ENCODE measurements at regions not wholly inside any gene's neighbourhood (a gene's known extent, or its start where the extent isn't known, plus 50 kb on each side); places are given as distances from the start of the nearest gene placed in this dataset.

GRCh38 chr3:66738625-66739365 is 238.0 kb upstream of the LRIG1 start:
- Histone ChIP-seq H3K36me3 (ENCODE audit: control insufficient read depth in 2 of 2, insufficient read depth in 2 of 2, low read length in 1 of 2) (no peaks in the 10 kb centered on the region), H3K4me2 (ENCODE audit: control insufficient read depth, insufficient read depth) (no peak overlapping the region), H3K4me1 (ENCODE audit: control insufficient read depth, insufficient read depth, low read length) (no peaks in the 10 kb centered on the region), H3K9ac (ENCODE audit: control insufficient read depth, insufficient read depth, low read length) (no peak overlapping the region), H3K4me3 (no peak overlapping the region), H3K79me2 (ENCODE audit: control insufficient read depth, insufficient read depth, low read length) (no peaks in the 10 kb centered on the region), H3K27ac (ENCODE audit: control insufficient read depth, insufficient read depth) (no peak overlapping the region), H4K20me1 (ENCODE audit: control insufficient read depth, insufficient read depth) (no peaks in the 10 kb centered on the region), H3K9me3 (replicated peaks; ENCODE audit: control insufficient read depth, insufficient read depth, low read length) (no peaks in the 10 kb centered on the region), H3K27me3 (replicated peaks in 1 of 2; ENCODE audit: control insufficient read depth in 2 of 2, insufficient read depth in 2 of 2, low read length in 1 of 2) (no peaks in the 10 kb centered on the region; a peak in 1 of 4 replicates), H2AFZ (ENCODE audit: control insufficient read depth, low read depth, low read length) (no peak overlapping the region)
- TF ChIP-seq ZNF622 (IDR thresholded peaks at IDR 0.05) (no peak), TBL1XR1 (IDR thresholded peaks at IDR 0.05; ENCODE audit: low read depth, low read length) (no peak), PRDM15 (CRISPR knock-in tag; IDR thresholded peaks at IDR 0.05) (no peak), MEF2B (IDR thresholded peaks at IDR 0.05; ENCODE audit: partially characterized antibody, poor library complexity, severe bottlenecking) (no peak), ZBTB4 (CRISPR knock-in tag; IDR thresholded peaks at IDR 0.05) (no peak), SIN3A (IDR thresholded peaks at IDR 0.05; ENCODE audit: low read depth, low read length) (no peak), POLR2AphosphoS2 (IDR thresholded peaks at IDR 0.05; ENCODE audit: low read depth, low read length) (no peak), SUPT20H (IDR thresholded peaks at IDR 0.05; ENCODE audit: borderline replicate concordance, control insufficient read depth, low read depth, low read length) (no peak)
- ATAC-seq = no peak
- 27% methylated on average over 7 of the region's 7 CpGs for WGBS (ENCODE audit: insufficient coverage, insufficient replicate concordance, low lambda C conversion rate, missing lambda C conversion rate)
- ChIA-PET RAD21 (ENCODE audit: unreplicated experiment) (no interaction called here), CTCF (no interaction called here), POLR2A (no interaction called here), SMC1A (ENCODE audit: uncharacterized antibody, unreplicated experiment) (no interaction called here)
- no peak for FAIRE-seq
- BruUV-seq (replicated peaks) = no TSS peak
- no peak for DNase-seq (ENCODE audit: low read depth, low spot score)
- intact Hi-C loops (cut with micrococcal nuclease; ENCODE audit: unreplicated experiment) = no loop called here
- in situ Hi-C loops (cut with MboI) = no loop called here

Data from GM12878 (cell line).